ENCODE measurements at regions not wholly inside any gene's neighbourhood (a gene's known extent, or its start where the extent isn't known, plus 50 kb on each side); places are given as distances from the start of the nearest gene placed in this dataset.

DNA sequence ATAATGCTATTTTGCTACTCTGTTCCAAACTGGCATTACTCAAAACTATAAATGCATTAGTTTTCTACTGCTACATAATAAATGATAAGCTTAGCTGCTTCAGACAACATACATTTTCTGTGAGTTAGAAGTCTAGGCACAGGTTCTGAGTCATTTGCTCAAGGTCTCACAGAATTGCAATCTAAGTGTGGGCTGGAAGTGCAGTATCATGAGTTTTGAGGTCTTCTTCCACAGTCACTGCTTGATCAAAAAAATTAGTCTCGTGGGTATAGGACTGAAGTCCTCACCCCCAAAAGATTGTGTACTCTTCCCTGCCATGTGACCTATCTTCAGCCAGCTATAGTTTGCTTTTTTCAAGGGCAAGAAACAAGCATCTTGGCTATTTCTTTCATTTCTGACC lies 676.9 kb downstream of the ADCYAP1 start:
- no peaks in the 10 kb centered on the region for H3K4me1 ChIP-seq (ENCODE audit: control insufficient read depth, insufficient read depth, low read length)
- no peaks in the 10 kb centered on the region for H3K9me3 ChIP-seq (ENCODE audit: control insufficient read depth, low read length)
- WGBS, 2 experiments = 90% methylated on average over 1 of the region's 1 CpG
- no peak overlapping the region for H3K4me3 ChIP-seq (ENCODE audit: insufficient read depth, low read depth, low read length)
- H3K36me3 ChIP-seq (ENCODE audit: control insufficient read depth, insufficient read depth, low read length) = no peaks in the 10 kb centered on the region
- no peaks in the 10 kb centered on the region for H3K27me3 ChIP-seq (ENCODE audit: control insufficient read depth, insufficient read depth, low read length, poor library complexity, severe bottlenecking)
- H3K27ac ChIP-seq (ENCODE audit: insufficient read depth, low read depth, low read length, poor library complexity, severe bottlenecking) = no peak overlapping the region

DNA sequence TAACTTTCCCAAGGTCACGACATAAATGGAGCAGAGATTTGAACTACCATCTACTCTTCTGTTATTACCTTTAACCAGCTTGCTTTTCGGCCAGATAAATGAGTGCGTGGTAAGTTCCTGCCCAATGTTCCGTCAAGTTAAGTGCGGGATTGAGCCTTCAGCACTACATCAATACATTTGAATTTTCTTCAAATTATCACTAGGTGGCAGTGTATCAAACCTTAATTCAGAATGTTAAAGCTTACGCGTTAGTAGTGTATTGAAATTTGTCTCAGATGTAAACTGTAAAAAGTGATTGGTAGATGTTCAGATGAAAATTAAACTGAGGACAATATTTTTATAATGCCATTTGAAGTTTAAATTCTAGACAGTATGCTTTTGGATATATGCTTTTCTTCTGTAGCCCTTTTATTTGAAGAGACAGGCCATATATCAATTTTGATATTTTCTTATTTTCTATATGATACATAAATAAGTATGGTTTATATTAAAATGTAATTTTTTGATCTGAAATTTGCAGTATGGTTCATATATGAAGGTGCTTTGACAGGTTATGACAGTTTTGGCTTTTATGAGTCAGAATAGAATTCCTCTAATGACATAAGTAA lies 681.3 kb downstream of the ADCYAP1 start:
- 16 to 24% methylated on average over 7 of the region's 7 CpGs for WGBS, 2 experiments

DNA sequence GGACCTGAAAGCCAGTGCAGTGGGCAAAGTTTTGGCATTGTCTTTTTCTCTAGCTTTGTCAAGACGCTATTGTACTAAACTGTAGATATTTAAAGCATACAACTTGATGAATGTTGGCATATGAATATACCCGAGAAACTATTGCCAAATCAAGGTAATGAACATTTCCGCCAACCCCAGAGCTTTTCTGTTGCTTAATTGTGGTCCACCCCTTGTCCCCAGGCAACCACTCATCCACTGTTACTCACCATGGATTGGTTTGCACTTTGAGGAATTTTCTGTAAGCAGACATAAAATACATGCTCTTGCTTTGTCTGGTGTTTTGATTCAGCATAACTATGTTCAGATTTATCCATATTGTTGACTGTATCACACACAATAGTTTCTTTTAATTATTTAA lies 688.4 kb downstream of the ADCYAP1 start:
- no peak overlapping the region for H3K4me3 ChIP-seq (ENCODE audit: insufficient read depth, low read depth, low read length)
- WGBS, 2 experiments = 78 to 91% methylated on average over 3 of the region's 3 CpGs
- no peak overlapping the region for H3K27ac ChIP-seq (ENCODE audit: insufficient read depth, low read depth, low read length, poor library complexity, severe bottlenecking)
- H3K4me1 ChIP-seq (ENCODE audit: control insufficient read depth, insufficient read depth, low read length) = no peaks in the 10 kb centered on the region
- H3K9me3 ChIP-seq (ENCODE audit: control insufficient read depth, low read length) = no peaks in the 10 kb centered on the region
- H3K36me3 ChIP-seq (ENCODE audit: control insufficient read depth, insufficient read depth, low read length) = no peaks in the 10 kb centered on the region
- H3K27me3 ChIP-seq (ENCODE audit: control insufficient read depth, insufficient read depth, low read length, poor library complexity, severe bottlenecking) = no peaks in the 10 kb centered on the region

More for the DNA sequence above, 681.3 kb downstream of the ADCYAP1 start:
- no peaks in the 10 kb centered on the region for H3K4me1 ChIP-seq (ENCODE audit: control insufficient read depth, insufficient read depth, low read length)
- no peak overlapping the region for H3K27ac ChIP-seq (ENCODE audit: insufficient read depth, low read depth, low read length, poor library complexity, severe bottlenecking)
- no peaks in the 10 kb centered on the region for H3K9me3 ChIP-seq (ENCODE audit: control insufficient read depth, low read length)
- no peak overlapping the region for H3K4me3 ChIP-seq (ENCODE audit: insufficient read depth, low read depth, low read length)
- no peaks in the 10 kb centered on the region for H3K27me3 ChIP-seq (ENCODE audit: control insufficient read depth, insufficient read depth, low read length, poor library complexity, severe bottlenecking)
- no peaks in the 10 kb centered on the region for H3K36me3 ChIP-seq (ENCODE audit: control insufficient read depth, insufficient read depth, low read length)

DNA sequence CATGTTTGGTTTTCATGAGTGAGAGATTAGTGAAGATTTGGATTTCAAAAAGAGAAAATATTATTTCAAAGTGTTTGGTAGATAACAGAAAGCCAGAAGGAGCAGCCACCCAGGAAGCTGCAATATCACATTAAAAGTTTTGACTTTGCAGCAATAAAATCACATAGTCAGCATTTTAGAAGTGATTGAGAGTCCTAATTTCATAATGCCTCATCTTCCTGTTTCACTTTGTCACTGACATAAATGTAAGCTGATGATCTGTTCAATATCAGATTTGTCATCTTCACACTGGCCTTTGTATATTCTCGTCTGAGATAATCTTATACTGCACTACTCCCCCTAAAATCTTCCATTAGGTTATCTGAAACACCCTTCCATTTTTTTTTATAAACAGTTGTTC lies 690.5 kb downstream of the ADCYAP1 start:
- Histone ChIP-seq H3K36me3 (ENCODE audit: control insufficient read depth, insufficient read depth, low read length) (no peaks in the 10 kb centered on the region), H3K9me3 (ENCODE audit: control insufficient read depth, low read length) (no peaks in the 10 kb centered on the region), H3K27ac (ENCODE audit: insufficient read depth, low read depth, low read length, poor library complexity, severe bottlenecking) (no peak overlapping the region), H3K4me1 (ENCODE audit: control insufficient read depth, insufficient read depth, low read length) (no peaks in the 10 kb centered on the region), H3K27me3 (ENCODE audit: control insufficient read depth, insufficient read depth, low read length, poor library complexity, severe bottlenecking) (no peaks in the 10 kb centered on the region), H3K4me3 (ENCODE audit: insufficient read depth, low read depth, low read length) (no peak overlapping the region)
- 40% methylated on average over 1 of the region's 1 CpG for WGBS, 2 experiments

DNA sequence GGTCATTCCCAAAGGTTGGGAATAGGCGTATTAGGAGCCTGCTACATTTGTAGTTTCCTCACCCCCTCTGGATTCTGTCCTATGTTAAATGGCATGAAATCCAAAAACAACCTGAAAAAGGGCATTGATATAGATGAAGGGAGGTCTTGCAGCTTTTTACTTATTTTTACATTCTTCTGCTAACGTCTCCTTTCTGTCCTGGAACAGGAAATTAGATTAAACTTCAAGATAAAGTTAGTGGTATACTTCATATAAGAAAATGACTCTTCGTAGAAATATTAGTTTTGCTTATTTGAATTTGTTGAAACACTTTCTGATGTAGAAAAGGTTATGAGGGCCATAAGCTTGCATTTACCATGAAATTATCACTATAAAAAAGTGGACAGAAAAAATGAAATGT lies 694.5 kb downstream of the ADCYAP1 start:
- no peaks in the 10 kb centered on the region for H3K36me3 ChIP-seq (ENCODE audit: control insufficient read depth, insufficient read depth, low read length)
- WGBS, 2 experiments = 95 to 100% methylated on average over 1 to 2 of the region's 3 CpGs
- H3K9me3 ChIP-seq (ENCODE audit: control insufficient read depth, low read length) = no peaks in the 10 kb centered on the region
- no peaks in the 10 kb centered on the region for H3K27me3 ChIP-seq (ENCODE audit: control insufficient read depth, insufficient read depth, low read length, poor library complexity, severe bottlenecking)
- no peak overlapping the region for H3K4me3 ChIP-seq (ENCODE audit: insufficient read depth, low read depth, low read length)
- H3K27ac ChIP-seq (ENCODE audit: insufficient read depth, low read depth, low read length, poor library complexity, severe bottlenecking) = no peak overlapping the region
- no peaks in the 10 kb centered on the region for H3K4me1 ChIP-seq (ENCODE audit: control insufficient read depth, insufficient read depth, low read length)

DNA sequence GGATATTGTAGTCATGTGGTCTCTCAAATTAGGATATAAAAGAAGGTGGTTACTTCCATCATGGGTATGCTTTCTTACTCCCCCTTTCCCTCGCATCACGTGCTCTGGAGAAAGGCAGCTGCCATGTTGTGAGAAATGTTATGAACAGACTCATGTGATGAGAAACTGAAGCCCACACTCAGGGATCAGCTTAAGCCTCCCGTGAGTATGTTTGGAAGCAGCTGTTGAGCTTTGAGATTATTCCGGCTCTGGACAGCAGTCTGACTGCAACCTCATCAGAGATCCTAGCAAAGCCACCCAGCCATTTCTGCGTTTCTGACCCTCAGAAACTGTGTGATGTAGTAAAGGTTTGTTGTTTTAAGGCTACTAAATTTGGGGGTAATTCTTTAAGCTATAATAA lies 700.1 kb downstream of the ADCYAP1 start:
- H3K9me3 ChIP-seq (ENCODE audit: control insufficient read depth, low read length) = no peaks in the 10 kb centered on the region
- H3K4me1 ChIP-seq (ENCODE audit: control insufficient read depth, insufficient read depth, low read length) = no peaks in the 10 kb centered on the region
- no peak overlapping the region for H3K4me3 ChIP-seq (ENCODE audit: insufficient read depth, low read depth, low read length)
- no peak overlapping the region for H3K27ac ChIP-seq (ENCODE audit: insufficient read depth, low read depth, low read length, poor library complexity, severe bottlenecking)
- 89 to 92% methylated on average over 4 of the region's 5 CpGs for WGBS, 2 experiments
- no peaks in the 10 kb centered on the region for H3K27me3 ChIP-seq (ENCODE audit: control insufficient read depth, insufficient read depth, low read length, poor library complexity, severe bottlenecking)
- H3K36me3 ChIP-seq (ENCODE audit: control insufficient read depth, insufficient read depth, low read length) = no peaks in the 10 kb centered on the region

DNA sequence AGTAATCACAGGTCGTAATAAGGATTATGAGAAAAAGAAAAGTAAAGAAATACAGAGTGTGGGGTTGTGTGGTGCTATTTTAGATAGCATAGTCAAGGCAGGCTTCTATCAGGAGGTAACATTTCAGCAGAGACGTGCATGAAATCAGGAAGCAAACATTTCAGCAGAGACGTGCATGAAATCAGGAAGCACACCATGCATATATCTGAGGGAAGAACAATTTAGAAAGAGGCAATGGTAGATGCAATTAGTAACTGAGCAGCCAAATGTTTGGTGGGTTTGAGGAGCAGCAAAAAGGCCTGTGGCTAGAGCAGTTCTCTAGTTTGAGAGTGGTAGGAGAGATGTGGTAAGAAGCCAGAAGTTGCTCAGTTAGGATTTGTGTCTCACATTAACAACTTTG lies 713.7 kb downstream of the ADCYAP1 start:
- no peaks in the 10 kb centered on the region for H3K27me3 ChIP-seq (ENCODE audit: control insufficient read depth, insufficient read depth, low read length, poor library complexity, severe bottlenecking)
- H3K36me3 ChIP-seq (ENCODE audit: control insufficient read depth, insufficient read depth, low read length) = no peaks in the 10 kb centered on the region
- H3K27ac ChIP-seq (ENCODE audit: insufficient read depth, low read depth, low read length, poor library complexity, severe bottlenecking) = no peak overlapping the region
- no peaks in the 10 kb centered on the region for H3K9me3 ChIP-seq (ENCODE audit: control insufficient read depth, low read length)
- no peak overlapping the region for H3K4me3 ChIP-seq (ENCODE audit: insufficient read depth, low read depth, low read length)
- 71 to 74% methylated on average over 3 of the region's 3 CpGs for WGBS, 2 experiments
- no peaks in the 10 kb centered on the region for H3K4me1 ChIP-seq (ENCODE audit: control insufficient read depth, insufficient read depth, low read length)

DNA sequence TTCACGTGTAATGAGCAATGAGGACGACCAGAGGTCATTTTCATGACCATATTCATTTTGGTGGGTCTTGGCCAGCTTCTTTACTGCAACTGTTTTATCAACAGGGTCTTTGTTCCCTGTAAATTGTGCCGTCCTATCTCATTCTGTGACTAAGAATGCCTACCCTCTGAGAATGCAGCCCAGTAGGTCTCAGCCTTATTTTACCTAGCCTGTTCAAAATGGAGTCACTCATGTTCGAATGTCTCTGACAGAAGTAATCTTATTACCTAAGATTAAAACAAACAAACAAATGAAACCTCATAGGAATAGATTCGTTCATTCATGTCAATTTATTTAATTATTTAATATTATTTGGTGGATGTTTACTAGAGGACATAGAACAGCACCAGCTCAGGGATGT lies 714.8 kb downstream of the ADCYAP1 start:
- H3K4me1 ChIP-seq (ENCODE audit: control insufficient read depth, insufficient read depth, low read length) = no peaks in the 10 kb centered on the region
- no peak overlapping the region for H3K4me3 ChIP-seq (ENCODE audit: insufficient read depth, low read depth, low read length)
- WGBS, 2 experiments = 83 to 84% methylated on average over 4 of the region's 5 CpGs
- no peaks in the 10 kb centered on the region for H3K27me3 ChIP-seq (ENCODE audit: control insufficient read depth, insufficient read depth, low read length, poor library complexity, severe bottlenecking)
- H3K9me3 ChIP-seq (ENCODE audit: control insufficient read depth, low read length) = no peaks in the 10 kb centered on the region
- H3K36me3 ChIP-seq (ENCODE audit: control insufficient read depth, insufficient read depth, low read length) = no peaks in the 10 kb centered on the region
- no peak overlapping the region for H3K27ac ChIP-seq (ENCODE audit: insufficient read depth, low read depth, low read length, poor library complexity, severe bottlenecking)

DNA sequence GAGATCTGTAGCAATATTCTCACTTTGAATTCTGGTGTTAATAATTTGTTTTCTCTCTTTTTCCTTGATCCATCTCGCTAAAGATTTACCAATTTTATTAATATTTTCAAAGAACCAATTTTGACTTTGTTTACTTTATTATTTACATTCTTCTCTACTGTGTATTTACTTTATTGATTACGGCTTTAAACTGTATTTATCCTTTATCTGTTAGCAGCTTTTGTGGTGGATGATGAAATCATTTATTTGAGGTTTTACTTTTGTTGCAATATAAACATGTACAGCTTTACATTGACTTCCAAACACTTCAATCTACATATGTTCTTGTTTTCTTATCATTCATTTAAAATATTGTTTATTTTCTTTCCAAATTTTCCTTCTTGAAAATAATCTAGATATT lies 719.9 kb downstream of the ADCYAP1 start:
- H3K27ac ChIP-seq (ENCODE audit: insufficient read depth, low read depth, low read length, poor library complexity, severe bottlenecking) = no peak overlapping the region
- no peaks in the 10 kb centered on the region for H3K4me1 ChIP-seq (ENCODE audit: control insufficient read depth, insufficient read depth, low read length)
- H3K4me3 ChIP-seq (ENCODE audit: insufficient read depth, low read depth, low read length) = no peak overlapping the region
- 100% methylated on average over 1 of the region's 2 CpGs; no CpG with 5 or more reads in 1 of the 2 experiments for WGBS, 2 experiments
- no peaks in the 10 kb centered on the region for H3K27me3 ChIP-seq (ENCODE audit: control insufficient read depth, insufficient read depth, low read length, poor library complexity, severe bottlenecking)
- no peaks in the 10 kb centered on the region for H3K36me3 ChIP-seq (ENCODE audit: control insufficient read depth, insufficient read depth, low read length)
- no peaks in the 10 kb centered on the region for H3K9me3 ChIP-seq (ENCODE audit: control insufficient read depth, low read length)

DNA sequence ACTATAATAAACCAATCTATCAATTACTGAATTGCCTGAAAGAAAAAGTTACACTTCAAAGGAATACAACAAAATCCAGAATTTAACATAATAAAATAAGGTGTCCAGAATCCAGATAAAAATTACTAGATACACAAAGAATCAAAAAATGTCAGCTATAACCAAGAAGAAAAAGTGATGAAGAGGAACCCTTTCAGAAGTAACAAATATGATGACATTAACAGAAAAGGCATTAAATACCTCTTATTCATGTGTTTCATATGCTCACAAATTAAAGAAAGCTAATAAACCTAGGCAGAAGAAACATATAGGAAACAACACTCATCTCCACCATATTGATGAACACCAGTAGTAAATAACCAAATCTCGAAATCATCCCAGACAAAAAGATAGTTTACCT lies 722.8 kb downstream of the ADCYAP1 start:
- Histone ChIP-seq H3K27ac (ENCODE audit: insufficient read depth, low read depth, low read length, poor library complexity, severe bottlenecking) (no peak overlapping the region), H3K9me3 (ENCODE audit: control insufficient read depth, low read length) (no peaks in the 10 kb centered on the region), H3K4me1 (ENCODE audit: control insufficient read depth, insufficient read depth, low read length) (no peaks in the 10 kb centered on the region), H3K27me3 (ENCODE audit: control insufficient read depth, insufficient read depth, low read length, poor library complexity, severe bottlenecking) (no peaks in the 10 kb centered on the region), H3K4me3 (ENCODE audit: insufficient read depth, low read depth, low read length) (no peak overlapping the region), H3K36me3 (ENCODE audit: control insufficient read depth, insufficient read depth, low read length) (no peaks in the 10 kb centered on the region)
- 83 to 90% methylated on average over 1 of the region's 1 CpG for WGBS, 2 experiments

DNA sequence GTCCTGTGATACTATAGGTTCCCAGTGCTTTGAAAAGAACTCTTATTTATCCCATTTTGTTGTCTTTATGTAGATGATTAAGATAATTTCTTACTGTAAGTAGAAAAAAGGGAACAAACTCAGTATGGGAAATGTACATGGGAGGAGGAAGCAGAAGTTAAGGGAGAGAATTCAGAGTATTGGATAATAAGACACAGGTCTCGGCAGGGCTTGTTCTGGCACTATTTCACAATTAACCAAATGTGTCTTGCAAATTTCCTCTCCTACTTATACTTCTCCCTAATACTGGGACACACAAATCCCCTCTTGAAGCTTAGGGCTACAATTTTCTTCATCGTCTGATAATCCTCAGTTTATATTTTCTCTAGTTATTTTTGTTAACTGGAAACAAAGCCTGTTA lies 744.0 kb downstream of the ADCYAP1 start:
- WGBS, 2 experiments = 0 to 50% methylated on average over 1 to 2 of the region's 2 CpGs
- Histone ChIP-seq H3K4me1 (ENCODE audit: control insufficient read depth, insufficient read depth, low read length) (no peaks in the 10 kb centered on the region), H3K27ac (ENCODE audit: insufficient read depth, low read depth, low read length, poor library complexity, severe bottlenecking) (no peak overlapping the region), H3K27me3 (ENCODE audit: control insufficient read depth, insufficient read depth, low read length, poor library complexity, severe bottlenecking) (no peaks in the 10 kb centered on the region), H3K4me3 (ENCODE audit: insufficient read depth, low read depth, low read length) (no peak overlapping the region), H3K9me3 (ENCODE audit: control insufficient read depth, low read length) (no peaks in the 10 kb centered on the region), H3K36me3 (ENCODE audit: control insufficient read depth, insufficient read depth, low read length) (no peaks in the 10 kb centered on the region)
